H1 (cell line): ENCODE measurements at regions not wholly inside any gene's neighbourhood (a gene's known extent, or its start where the extent isn't known, plus 50 kb on each side); places are given as distances from the start of the nearest gene placed in this dataset.

ENCODE experiments used
- POLR2A ChIP-seq, 2 experiments: IDR thresholded peaks; 1 replicate in 1 of 2; 2 replicates in 1 of 2; pipeline ENCODE4 v1.6.1; 2011; ENCODE audit warnings: low read depth in 2 of 2, low read length in 2 of 2, mild to moderate bottlenecking in 2 of 2; ENCODE audit errors: control extremely low read depth in 1 of 2
- POLR2AphosphoS5 ChIP-seq: IDR thresholded peaks from 2 replicates; pipeline ENCODE4 v1.6.1; 2011; ENCODE audit warnings: low read depth, low read length
- RAD21 ChIP-seq, 2 experiments: IDR thresholded peaks in 1 of 2; conservative IDR thresholded peaks in 1 of 2; 2 replicates each; pipeline ENCODE4 v1.6.1; 2011; ENCODE audit warnings: low read depth in 2 of 2, low read length in 2 of 2, improper control_type of control experiment in 1 of 2, inconsistent platforms in 1 of 2, mild to moderate bottlenecking in 1 of 2, moderate library complexity in 1 of 2

DNA sequence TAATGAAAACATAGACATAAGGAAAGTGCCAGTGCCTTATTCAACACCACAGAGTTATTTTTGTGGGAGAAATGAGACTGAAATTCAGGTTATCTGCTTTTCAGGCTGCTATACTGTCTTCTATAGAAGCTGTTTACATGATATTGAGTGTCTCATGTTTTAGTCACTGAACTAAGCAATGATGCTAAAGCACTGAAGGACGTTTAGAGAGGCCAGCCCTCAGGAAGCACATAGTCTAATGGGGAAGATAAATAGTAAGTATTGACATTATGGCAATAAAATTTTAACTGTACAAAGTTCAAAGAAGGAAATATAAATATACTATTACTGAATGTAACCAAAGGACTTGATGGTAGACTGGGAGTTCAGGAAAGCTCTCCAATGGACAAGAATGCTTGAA is 186.4 kb upstream of the ZC3H15 start (continued):
- TF ChIP-seq RAD21 (IDR thresholded peaks at IDR 0.05 in 1 of 2, conservative IDR thresholded peaks at IDR 0.05 in 1 of 2; ENCODE audit: low read depth in 2 of 2, low read length in 2 of 2), result no peak
- no peak for TF ChIP-seq POLR2AphosphoS5
- no peak for TF ChIP-seq POLR2A (IDR thresholded peaks at IDR 0.05; ENCODE audit: control extremely low read depth in 1 of 2, low read depth in 2 of 2, low read length in 2 of 2)
